Ishikawa (cell line): ENCODE measurements at regions not wholly inside any gene's neighbourhood (a gene's known extent, or its start where the extent isn't known, plus 50 kb on each side); places are given as distances from the start of the nearest gene placed in this dataset.

Experiments
- CEBPB ChIP-seq: IDR thresholded peaks from 2 replicates; pipeline ENCODE4 v1.6.1; 2012
- CREB1 ChIP-seq: IDR thresholded peaks from 2 replicates; pipeline ENCODE4 v1.6.1; 2012; ENCODE audit warnings: low read depth
- EGR1 ChIP-seq: IDR thresholded peaks from 2 replicates; pipeline ENCODE4 v1.6.1; 2012
- EP300 ChIP-seq: IDR thresholded peaks from 2 replicates; pipeline ENCODE4 v1.6.1; 2012; ENCODE audit warnings: borderline replicate concordance
- FOXM1 ChIP-seq: IDR thresholded peaks from 2 replicates; pipeline ENCODE4 v1.6.1; 2012; ENCODE audit warnings: low read depth, borderline replicate concordance
- NFIC ChIP-seq: IDR thresholded peaks from 2 replicates; pipeline ENCODE4 v1.6.1; 2012
- RAD21 ChIP-seq: IDR thresholded peaks from 2 replicates; pipeline ENCODE4 v1.6.1; 2012; ENCODE audit warnings: low read depth
- TAF1 ChIP-seq: IDR thresholded peaks from 2 replicates; pipeline ENCODE4 v1.6.1; 2012; ENCODE audit warnings: low read depth, mild to moderate bottlenecking
- TCF12 ChIP-seq: IDR thresholded peaks from 2 replicates; pipeline ENCODE4 v1.6.1; 2012; ENCODE audit warnings: low read depth
- TEAD4 ChIP-seq: IDR thresholded peaks from 2 replicates; pipeline ENCODE4 v1.6.1; 2012
- YY1 ChIP-seq: IDR thresholded peaks from 2 replicates; pipeline ENCODE4 v1.6.1; 2012; ENCODE audit warnings: low read depth
- ZBTB7A ChIP-seq: IDR thresholded peaks from 2 replicates; pipeline ENCODE4 v1.6.1; 2012; ENCODE audit warnings: low read depth
- TF ChIP-seq, protein P1 (sequence below): IDR thresholded peaks from 2 replicates; pipeline ENCODE4 v1.6.1; 2012
- TF ChIP-seq, protein P2 (sequence below): IDR thresholded peaks from 2 replicates; pipeline ENCODE4 v1.6.1; 2012
- TF ChIP-seq, protein P3 (sequence below): IDR thresholded peaks from 2 replicates; pipeline ENCODE4 v1.6.1; 2012; ENCODE audit warnings: low read depth, mild to moderate bottlenecking

DNA sequence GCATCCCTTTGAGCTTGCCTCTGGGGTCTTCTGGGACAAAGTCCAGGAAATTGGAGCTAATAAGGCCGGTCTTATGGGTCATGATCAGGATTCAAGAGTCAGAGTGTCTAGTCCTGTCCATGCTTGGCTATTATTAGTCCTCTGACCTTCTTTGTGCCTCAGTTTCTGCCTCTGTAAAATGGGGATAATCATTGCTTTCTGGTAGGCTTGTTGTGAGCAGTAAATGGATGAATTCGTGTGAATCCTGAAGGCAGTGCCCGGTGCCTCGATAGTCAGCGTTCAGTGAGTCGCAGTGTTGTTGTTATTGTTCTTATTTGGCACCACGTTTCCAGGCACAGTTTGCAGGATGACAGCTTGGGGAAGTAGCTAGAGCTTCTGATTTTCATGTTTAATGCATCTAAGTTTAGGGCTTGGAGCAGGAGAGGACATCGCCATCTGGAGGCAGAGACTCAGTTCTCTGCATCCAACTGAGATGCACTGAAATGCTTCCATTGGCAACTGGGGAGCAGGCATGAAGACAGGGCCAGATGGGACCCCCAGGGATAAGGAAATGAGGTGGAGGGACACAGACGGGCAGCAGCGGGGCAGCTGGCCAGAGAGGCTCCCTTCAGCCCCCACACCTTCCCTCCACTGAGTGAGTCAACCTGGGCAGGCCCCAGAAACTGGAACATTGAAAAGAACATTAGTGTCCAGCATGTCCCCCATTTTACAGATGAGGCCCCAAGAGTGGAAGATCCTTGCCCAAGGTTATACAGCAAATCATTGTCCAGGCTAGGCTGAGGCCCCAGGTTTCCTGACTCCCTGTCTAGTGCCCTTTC is 160.3 kb downstream of the PTPRU start:
- TF ChIP-seq NFIC (no peak), CEBPB (no peak), CREB1 (no peak), TCF12 (no peak), FOXM1 (no peak), EP300 (no peak), TAF1 (no peak), RAD21 (no peak), ZBTB7A (no peak), EGR1 (no peak), TEAD4 (no peak), YY1 (no peak)
- TF ChIP-seq, protein P1, sequence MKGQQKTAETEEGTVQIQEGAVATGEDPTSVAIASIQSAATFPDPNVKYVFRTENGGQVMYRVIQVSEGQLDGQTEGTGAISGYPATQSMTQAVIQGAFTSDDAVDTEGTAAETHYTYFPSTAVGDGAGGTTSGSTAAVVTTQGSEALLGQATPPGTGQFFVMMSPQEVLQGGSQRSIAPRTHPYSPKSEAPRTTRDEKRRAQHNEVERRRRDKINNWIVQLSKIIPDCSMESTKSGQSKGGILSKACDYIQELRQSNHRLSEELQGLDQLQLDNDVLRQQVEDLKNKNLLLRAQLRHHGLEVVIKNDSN: no peak
- TF ChIP-seq, protein P2, sequence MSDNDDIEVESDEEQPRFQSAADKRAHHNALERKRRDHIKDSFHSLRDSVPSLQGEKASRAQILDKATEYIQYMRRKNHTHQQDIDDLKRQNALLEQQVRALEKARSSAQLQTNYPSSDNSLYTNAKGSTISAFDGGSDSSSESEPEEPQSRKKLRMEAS: no peak
- TF ChIP-seq, protein P3, sequence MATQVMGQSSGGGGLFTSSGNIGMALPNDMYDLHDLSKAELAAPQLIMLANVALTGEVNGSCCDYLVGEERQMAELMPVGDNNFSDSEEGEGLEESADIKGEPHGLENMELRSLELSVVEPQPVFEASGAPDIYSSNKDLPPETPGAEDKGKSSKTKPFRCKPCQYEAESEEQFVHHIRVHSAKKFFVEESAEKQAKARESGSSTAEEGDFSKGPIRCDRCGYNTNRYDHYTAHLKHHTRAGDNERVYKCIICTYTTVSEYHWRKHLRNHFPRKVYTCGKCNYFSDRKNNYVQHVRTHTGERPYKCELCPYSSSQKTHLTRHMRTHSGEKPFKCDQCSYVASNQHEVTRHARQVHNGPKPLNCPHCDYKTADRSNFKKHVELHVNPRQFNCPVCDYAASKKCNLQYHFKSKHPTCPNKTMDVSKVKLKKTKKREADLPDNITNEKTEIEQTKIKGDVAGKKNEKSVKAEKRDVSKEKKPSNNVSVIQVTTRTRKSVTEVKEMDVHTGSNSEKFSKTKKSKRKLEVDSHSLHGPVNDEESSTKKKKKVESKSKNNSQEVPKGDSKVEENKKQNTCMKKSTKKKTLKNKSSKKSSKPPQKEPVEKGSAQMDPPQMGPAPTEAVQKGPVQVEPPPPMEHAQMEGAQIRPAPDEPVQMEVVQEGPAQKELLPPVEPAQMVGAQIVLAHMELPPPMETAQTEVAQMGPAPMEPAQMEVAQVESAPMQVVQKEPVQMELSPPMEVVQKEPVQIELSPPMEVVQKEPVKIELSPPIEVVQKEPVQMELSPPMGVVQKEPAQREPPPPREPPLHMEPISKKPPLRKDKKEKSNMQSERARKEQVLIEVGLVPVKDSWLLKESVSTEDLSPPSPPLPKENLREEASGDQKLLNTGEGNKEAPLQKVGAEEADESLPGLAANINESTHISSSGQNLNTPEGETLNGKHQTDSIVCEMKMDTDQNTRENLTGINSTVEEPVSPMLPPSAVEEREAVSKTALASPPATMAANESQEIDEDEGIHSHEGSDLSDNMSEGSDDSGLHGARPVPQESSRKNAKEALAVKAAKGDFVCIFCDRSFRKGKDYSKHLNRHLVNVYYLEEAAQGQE: no peak

DNA sequence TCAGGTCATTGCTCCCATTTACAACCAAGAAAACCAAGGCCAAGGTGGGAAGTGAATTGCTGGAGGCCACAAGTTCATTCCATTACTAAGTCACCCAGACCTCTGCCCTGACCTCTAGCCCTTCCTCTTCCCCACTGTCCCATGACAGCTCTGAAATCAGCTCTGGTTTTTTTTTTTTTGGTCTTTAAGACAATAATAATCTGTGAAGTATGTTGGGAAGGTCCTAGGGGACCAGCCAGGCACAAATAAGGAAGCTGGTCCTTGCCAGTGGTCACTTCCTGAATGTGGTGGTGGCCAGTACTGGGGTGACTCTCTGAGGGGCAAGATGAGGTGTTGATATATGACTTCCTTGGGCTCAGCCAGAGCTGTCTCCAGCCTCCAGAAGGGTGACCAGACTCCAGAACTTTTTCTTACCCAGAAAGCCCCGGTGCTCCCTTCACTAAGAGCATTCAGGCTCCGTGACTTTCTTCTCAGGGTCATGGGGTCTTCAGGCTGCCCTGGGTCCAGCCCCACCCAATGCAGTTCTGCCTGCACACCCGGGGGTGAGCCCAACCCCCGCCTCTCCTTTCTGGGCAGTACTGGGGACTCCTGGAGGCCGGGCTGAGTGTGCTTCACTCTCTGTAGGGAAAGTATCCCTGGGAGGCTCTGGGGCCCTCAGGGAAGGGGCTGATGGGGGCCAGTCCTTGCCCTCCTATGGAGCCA is 159.6 kb downstream of the PTPRU start:
- TF ChIP-seq FOXM1: no peak
- no peak for TF ChIP-seq YY1
- no peak for TF ChIP-seq CREB1

DNA sequence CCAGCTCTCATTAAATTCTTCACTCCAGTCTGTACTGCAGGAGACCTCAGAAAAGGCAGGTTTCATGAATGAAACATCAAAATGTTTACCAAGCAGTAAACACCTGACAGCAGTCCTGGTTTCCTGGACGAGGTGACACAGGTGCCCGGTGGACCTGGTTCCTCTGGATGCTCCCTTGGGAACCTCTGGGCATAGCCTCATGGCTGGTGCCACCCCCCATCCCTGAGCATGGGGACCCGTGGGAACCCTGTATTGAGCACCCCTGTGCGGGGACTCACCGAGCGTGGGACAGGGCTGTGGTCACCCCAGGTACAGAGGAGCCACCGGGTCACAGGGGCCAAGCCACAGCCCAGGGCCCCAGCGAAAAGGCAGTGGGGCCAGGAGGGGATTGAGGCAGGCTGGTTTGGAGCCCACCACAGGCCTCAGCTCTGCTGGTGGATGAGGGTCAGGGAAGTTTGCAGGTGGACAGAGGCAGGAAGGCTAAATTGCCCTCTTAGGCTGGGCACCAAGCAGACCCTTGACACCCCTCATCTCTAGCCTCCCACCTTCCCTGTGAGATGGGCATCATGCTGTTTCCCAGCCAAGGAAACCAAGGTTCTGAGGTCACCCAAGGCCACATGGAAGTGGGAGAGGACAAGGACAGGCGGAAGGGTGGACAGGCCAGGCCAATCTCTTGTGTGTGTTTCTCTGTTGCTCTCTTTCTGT is 158.4 kb downstream of the PTPRU start:
- no peak for TF ChIP-seq ZBTB7A

DNA sequence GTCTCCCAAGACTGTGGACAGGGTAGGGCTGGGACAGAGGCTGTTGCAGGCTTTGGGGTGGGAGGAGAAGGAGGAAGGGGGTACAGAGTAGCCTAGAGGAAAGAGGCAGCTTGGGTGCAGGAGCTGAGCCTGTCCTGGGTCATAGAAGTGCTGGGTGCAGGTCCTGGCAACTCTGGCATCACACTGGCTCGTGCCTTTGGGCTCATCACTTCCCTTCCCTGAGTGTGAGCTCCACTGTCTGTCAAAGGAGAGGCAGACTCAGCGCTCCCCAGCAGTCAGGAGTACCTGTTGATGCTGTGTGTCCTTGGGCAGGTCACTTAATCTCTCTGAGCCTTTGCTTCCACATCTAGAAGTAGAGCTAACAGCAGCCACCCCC is 157.1 kb downstream of the PTPRU start:
- no peak for TF ChIP-seq EP300
- no peak for TF ChIP-seq YY1
- no peak for TF ChIP-seq CEBPB
- TF ChIP-seq TAF1: no peak

DNA sequence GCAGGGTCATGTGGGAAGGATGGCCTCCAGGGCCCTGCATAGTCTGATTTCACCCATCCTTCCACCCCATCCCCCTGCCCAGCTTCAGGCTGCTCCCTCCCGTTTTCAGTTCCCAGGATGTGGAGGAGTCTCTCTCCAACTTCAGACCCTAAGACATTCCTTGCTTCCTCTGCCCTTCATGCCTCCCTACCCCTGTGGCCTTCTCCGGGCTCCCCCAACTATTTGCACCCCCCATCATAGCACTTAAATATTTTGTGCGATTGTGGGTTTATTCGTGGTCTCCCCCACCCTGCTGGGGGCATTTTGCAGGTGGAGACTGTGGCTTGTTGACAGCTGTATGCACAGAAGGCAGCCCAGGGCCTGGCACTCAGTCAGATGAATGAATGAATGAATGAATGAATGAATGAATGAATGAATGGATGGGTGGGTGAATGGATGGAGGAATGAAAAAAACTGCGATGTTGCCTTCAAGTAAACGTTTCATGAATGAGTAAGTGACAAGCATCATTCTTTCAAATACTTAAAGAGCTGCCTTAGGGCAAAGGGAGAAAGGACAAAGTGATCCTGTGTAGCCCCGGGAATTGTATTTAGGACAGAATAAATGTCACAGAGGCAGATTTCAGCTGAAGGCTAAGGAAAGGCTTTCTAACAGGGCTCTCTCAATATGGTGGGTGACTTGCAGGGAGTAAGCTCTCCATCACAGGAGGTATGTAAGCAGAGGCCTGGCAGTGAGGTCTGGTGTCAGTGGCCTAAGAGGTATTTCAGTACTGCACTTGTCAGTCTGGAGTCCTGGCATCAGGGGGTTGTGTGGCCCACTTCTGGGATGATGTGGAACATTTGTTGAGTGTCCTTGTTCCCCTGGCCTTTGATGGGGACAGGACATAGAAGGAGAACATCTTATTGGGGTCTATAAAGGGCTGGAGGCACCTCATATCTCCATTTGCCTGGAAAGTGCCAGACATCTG is 156.4 kb downstream of the PTPRU start:
- TF ChIP-seq TAF1 (no peak), TEAD4 (no peak), RAD21 (no peak), CEBPB (no peak), TCF12 (no peak), YY1 (no peak), EGR1 (no peak), CREB1 (no peak), FOXM1 (no peak)
- TF ChIP-seq, protein P3: no peak
- TF ChIP-seq, protein P1: no peak
- TF ChIP-seq, protein P2: no peak
